HG03378 (cell line): ENCODE measurements at regions not wholly inside any gene's neighbourhood (a gene's known extent, or its start where the extent isn't known, plus 50 kb on each side); places are given as distances from the start of the nearest gene placed in this dataset.
"Not testable (repeated sequence)": the region's sequence is repeated elsewhere in the genome, so short reads cannot be mapped to it uniquely, and the experiment has no call there.

Experiments used
- ATAC-seq: cut with Tn5 transposase; IDR thresholded peaks from one replicate; pipeline ENCODE4 v1.9.1; 2021; ENCODE audit warnings: mild to moderate bottlenecking, moderate library complexity; ENCODE audit not compliant: unreplicated experiment

DNA sequence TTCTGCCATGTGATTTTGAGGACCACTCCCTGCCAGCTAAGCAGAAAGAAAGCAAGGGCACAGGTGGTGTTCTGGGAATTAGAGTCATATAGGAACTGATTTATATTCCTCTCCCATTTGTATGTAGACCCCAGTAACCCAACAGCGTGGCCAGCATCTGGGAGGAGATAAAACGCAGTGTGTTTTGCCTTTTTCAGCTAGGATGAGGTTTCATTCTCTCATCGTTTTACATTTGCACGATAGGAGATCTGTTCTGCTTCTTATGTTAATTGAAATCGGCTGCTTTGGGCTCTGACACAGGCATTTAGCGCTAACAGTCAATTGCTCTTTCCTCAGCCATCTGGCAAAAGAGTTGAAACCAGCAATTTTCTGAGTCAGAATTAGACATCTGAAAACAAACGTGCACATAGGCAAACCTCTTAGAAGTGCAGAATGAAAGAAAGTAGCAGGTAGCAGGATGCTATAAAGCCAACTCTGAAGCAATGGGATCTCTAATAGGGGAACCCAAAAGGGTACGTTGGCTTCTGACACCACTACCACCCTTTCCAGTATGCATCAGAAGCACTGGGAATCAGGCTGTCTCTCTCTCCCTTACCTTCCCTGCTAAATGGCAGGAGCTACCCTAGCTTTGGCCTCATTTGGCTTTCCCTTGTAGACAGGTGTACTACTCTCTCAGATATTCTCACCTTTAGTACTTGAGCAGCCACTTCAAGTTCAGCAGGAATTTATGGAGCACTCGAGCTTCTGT is 219.1 kb downstream of the PHLDA1 start:
- ATAC-seq = no peak

GRCh38 chr12:75809746-75810145 is 221.8 kb downstream of the PHLDA1 start:
- ATAC-seq = no peak

DNA sequence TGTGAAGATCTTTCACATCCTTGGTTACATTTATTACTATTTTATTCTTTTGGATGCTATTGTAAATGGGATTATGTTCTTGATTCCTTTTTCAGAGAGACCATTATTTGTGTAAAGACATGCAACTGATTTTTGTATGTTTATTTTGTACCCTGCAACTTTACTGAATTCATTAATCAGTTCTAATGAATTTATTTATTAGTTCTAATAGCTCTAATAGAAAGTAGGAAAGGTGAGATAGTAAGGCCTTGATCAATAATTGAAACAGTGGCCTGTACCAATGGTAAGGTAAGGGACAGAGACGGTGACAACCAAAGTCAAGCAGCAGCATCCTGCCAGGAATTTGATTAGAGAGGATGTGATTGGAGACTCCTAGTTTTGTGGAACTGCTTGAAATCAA is 224.1 kb downstream of the PHLDA1 start:
- no peak for ATAC-seq

GRCh38 chr12:75805905-75806304 is 225.7 kb downstream of the PHLDA1 start:
- no peak for ATAC-seq

DNA sequence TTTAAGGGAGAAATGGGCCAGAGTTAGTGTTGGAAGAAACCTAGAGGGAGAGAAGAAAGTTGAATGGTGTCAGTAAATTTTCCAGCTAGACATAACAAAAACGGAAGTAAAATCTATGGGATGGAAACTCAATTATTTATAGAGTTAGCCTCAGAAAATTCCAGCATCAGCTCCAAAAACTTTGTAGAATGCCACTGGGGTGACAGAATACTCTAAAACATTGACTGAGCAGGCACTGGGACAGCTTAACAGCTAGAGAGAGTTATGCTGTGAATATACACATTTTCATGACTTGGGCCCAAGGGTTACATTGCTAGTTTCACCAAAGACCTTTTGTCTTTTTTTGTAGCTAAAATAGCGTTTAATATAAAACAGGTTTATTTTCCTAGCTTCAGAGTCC is 226.3 kb downstream of the PHLDA1 start:
- ATAC-seq = no peak

DNA sequence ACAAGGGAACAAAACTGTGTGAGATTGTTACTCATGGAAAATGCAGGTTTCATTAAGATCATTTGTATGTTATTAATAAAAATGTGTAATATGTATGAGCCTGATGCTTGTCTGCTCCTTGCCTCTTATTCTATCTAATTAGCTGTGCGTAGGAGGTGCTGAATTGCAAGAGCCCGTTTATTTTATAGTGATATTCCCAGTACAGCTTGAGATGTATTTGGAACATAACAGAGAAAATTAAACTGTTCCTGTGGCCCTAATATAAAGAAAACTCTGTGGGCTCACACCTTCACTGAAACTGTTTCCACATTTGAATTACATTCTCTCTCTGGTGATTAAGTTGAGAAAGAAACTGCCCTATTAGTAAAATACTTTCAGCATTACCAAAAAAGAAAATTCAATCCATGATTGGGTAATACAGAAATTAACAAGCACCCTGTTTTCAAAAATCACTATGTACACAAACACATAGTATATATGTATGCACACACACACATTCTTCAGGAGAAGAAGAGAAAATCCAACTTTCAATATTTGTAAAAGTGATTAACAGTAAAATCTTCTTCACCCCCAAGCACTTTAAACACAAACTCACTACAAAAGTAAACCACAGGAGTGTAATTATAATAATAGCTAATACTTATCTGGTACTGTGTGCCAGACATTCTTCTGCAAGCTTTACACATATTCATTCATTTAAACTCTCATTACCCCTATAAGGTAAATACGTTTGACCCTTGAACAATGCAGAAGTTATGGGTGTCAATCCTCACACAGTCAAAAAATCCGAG is 233.2 kb downstream of the PHLDA1 start:
- no peak for ATAC-seq

DNA sequence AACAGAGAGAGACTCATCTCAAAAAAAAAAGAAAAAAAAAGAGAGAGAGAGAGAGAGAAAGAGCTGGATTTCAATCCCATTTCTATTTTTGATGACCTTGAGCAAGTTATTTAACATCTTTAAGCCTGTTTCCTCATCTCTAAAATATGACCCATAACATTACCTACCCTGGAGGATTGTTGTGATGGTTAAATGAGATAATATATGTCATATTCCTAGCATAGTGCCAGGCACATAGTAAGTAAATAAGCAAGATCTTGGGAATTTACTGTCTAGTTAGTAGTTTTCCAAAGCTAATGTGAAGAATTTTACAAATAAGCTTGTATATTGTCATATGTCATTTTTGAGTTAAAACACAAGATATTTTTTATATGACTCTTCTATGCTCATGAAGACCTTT is 236.5 kb downstream of the PHLDA1 start:
- ATAC-seq = no peak

DNA sequence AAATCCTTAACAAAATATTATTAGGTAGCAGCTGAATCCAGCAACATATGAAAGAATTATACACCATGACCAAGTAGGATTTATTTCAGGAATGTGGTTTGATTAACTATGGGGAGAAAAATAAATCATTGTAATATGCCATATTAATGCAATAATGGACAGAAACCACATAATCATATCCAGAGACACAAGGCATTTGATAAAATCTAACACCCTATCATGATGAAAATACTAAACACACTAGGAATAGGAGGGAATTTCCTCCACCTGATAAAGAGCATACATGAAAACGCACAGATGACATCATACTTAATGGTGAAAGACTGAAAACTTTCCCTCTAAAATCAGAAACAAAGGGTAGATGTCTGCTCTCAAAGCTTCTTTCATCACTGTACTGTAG is 238.9 kb downstream of the PHLDA1 start:
- no peak for ATAC-seq

- no peak for ATAC-seq
These were observed 241.4 kb downstream of the PHLDA1 start for GRCh38 chr12:75790219-75790618.

DNA sequence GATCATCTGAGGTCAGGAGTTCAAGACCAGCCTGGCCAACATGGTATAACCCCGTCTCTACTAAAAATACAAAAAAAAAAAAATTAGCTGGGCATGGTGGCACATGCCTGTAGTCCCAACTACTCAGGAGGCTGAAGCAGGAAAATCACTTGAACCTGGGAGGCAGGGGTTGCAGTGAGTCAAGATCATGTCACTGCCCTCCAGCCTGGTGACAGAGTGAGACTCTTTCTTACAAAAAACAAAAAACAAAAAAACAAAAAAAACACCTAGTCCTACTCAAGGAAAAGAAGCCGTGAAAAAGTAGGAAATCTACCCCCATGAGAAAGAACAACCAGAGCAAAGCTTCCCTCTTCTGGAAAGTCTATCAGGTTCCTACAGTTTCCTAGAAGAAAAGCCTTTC is 244.4 kb downstream of the PHLDA1 start:
- ATAC-seq = not testable (repeated sequence)

DNA sequence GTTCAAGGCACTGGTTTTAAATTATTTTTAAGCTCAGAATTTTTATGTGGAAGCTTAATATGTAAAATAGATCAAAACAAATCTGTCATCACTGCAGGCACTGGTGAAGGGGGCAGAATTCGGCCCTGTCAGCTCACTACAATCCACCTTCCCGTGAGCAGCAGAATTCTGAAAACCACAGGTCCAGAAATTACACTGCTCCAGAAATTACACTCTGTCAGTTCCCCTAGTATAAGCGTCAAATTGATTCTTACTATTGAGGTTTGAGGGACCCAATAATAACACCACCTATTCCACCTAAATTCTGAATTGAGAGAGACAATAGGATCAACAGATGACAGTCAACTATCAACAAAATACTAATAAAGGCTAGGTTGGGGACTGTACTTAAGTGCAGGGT is 245.5 kb downstream of the PHLDA1 start:
- ATAC-seq = no peak

DNA sequence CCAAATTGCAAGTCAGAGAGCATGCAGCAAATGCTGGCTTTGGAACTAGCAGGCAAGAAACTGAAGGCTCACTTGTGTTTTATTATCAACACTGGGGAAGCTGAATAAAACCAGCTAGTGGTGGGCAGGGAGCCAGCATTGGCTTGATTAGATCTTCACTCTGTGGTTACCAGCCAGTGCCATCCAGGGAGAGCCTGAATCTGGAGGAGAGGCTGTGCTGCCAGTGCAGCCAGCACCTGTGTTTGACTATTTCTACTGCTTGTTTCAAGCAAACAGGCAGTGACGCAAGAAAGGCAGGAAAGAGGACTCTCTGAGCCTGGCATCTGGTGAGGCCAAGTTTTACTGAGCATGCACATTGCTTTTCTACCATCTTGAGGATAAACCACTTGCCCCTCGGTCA is 247.0 kb downstream of the PHLDA1 start:
- no peak for ATAC-seq

- ATAC-seq = no peak
These were observed 248.3 kb downstream of the PHLDA1 start for GRCh38 chr12:75783093-75783877.

- ATAC-seq = no peak
These were observed 249.5 kb downstream of the PHLDA1 start for GRCh38 chr12:75782069-75782581.

GRCh38 chr12:75781532-75782046 is 250.0 kb downstream of the PHLDA1 start:
- no peak for ATAC-seq

GRCh38 chr12:75779891-75780496 is 251.6 kb downstream of the PHLDA1 start:
- no peak for ATAC-seq

GRCh38 chr12:75774261-75775052 is 257.1 kb downstream of the PHLDA1 start:
- ATAC-seq = peak; percentile 80

DNA sequence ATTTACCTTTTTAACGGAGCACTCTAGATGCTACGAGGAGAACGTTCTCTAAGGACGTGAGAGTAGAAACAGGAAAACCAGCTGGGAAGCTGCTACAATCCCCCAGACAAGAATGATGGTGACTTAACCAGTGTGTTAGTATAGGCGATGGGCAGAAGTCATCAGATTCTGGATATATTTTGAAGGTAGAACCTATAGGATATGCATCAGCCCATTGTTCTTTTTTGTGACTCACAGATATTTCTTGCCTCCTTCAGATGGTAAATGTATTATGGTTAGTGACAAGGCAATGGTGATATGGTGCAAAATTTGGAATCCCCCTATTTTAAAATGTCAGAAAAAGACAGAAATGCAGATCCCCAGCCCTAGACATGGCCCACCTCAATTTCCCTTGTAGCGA is 258.2 kb downstream of the PHLDA1 start:
- ATAC-seq = no peak

DNA sequence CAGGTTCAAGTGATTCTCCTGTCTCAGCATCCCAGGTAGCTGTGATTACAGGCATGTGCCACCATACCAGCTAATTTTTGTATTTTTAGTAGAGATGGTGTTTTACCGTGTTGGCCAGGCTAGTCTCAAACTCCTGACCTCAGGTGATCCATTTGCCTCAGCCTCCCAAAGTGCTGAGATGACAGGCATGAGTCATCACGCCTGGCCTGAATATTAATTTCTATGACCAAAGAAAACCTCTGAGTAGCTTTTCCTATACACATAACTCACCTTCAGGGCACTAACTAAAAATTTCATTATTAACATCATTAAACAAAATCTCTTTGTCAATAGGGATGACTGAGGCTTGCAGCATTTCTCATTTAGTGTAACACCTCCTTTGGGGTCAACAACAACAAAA is 259.6 kb upstream of the KRR1 start:
- ATAC-seq = no peak

GRCh38 chr12:75767957-75768356 is 256.5 kb upstream of the KRR1 start:
- ATAC-seq = no peak
